ENCODE measurements at regions not wholly inside any gene's neighbourhood (a gene's known extent, or its start where the extent isn't known, plus 50 kb on each side); places are given as distances from the start of the nearest gene placed in this dataset.

DNA sequence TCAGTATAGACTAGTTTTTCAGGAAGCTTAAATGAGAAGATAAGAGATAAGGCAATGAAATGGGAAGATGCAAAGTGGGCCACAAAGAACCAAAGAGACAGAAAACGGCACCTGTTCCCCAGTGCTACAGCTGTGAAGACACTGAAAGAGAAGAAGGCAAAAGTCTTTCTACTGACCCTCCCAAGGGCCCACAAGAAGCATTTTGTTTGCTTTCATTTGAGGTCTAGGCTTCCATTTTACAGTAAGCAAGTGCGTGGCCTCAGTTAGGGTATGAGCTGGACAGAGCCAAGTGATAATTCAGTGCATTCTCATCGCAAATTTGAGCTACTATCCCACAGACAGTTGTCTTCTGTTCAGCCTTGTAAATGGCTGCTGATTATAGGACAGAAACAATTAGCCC, 53.4 kb upstream of the STK17B start:
- DNase-seq = no peak

DNA sequence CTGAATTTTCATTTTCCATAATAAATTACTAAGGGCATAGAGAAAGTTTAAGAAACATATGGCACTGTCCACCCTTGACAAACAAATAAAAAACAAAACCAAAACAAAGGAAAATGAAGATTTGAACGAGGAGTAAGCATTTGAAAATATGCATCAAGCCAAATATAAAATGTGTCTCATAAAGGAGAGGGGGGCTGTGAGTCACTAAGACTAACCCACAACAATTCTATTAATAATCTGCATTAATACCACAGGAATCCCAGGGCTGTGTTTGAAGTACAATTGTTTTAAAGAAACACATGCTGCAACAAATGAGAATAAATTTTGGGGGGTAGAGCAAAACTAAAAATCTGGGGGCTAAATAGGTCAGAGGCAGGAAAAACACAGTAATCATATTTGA, 53.8 kb upstream of the STK17B start:
- no peak for DNase-seq

DNA sequence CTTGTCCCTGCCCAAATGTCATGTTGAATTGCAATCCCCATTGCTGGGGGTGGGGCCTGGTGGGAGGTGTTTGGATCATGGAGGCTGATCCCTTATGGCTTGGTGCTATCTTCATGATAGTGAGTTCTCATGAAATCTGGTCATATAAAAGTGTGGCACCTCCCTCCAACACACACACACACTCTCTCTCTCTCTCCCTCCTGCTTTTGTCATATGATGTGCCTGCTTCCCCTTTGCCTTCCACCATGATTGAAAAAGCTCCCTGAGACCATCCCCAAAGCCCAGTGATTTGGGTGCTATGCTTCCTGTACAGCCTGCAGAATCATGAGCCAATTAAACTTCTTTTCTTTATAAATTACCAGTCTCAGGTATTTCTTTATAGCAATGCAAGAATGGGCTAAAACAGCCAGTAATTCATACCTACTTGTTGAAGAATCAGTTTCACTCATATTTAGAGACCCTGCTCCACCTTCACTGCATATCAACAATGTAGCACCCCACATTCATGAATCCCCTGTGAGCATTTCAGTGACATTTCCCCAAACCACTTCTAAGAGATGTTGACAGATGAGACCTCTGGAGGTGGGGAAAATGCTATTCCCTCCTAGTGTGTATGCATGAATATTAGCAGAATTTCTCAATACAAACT, 54.8 kb upstream of the STK17B start:
- no peak for DNase-seq

DNA sequence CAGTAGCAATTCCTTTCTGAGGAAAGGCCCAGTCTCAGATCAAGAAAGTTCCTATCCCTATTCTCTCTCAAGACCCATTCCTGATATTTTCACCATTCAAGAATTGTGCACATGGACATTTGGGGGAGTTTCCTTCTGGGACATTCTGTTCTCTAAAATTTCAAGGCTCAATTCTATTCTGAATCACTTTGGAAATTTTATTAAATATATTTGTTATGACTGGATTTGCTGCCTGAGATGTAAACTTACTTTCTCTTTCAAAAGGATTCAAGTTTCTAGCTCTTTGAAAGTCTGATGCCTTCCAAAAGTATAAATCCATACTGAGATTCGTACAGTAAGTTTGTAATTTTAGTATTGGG, 55.3 kb upstream of the STK17B start:
- DNase-seq = no peak

DNA sequence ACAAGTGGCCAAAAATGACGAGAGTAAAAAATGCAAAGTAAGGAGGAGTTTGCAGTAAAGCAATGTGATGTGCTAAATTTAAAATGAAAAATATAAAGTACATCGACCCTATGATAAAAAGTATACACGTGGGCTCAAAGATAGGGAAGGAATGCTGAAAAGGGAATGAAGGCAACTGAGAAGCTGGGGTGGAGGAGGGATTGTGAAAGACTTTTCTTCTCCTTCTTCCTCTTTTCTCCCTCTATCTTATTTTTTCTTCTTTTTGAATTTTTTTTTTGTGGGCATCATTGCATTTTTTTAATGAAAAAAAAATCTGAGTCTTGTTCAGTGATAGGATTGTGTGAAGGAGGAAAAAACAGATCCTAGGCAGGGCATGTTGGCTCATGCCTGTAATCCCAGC, 57.6 kb upstream of the STK17B start:
- DNase-seq = peak; percentile 57

DNA sequence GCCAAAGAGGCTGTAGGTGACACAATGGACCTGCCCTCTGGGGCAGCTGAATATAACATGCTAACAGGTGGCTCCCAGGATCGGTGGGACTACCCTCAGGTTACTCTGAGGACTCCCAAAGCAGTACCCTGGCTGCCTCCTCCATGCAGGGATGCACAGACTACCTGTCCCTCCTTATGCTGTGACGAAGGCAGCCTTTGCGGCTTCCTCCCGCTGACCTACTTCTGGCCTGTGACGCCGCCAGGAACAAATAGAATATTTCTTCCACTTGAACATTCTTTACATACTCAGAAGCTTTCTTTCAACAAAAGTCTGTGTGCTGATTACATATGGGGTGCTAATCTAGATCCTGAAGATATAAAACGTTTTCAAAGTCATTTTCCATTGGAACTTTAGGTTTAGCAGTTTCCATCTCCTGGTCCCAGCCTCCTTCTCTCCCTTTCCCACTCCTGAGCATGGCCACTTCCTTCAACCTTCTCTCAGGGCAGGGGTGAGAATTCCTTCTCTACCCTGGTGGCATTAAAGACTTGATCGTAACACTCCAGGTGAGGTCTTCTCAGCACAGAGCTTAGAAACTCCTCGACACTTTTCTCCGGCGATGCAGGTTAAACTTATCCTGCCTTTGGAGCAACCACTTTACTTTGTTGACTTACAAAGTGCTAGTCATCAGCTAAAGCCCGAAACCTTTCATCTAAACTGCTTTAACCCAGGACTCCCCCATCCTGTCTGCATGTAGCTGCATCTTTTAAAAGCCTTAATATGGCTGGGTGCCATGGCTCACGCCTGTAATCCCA, 58.9 kb upstream of the STK17B start:
- DNase-seq = no peak

DNA sequence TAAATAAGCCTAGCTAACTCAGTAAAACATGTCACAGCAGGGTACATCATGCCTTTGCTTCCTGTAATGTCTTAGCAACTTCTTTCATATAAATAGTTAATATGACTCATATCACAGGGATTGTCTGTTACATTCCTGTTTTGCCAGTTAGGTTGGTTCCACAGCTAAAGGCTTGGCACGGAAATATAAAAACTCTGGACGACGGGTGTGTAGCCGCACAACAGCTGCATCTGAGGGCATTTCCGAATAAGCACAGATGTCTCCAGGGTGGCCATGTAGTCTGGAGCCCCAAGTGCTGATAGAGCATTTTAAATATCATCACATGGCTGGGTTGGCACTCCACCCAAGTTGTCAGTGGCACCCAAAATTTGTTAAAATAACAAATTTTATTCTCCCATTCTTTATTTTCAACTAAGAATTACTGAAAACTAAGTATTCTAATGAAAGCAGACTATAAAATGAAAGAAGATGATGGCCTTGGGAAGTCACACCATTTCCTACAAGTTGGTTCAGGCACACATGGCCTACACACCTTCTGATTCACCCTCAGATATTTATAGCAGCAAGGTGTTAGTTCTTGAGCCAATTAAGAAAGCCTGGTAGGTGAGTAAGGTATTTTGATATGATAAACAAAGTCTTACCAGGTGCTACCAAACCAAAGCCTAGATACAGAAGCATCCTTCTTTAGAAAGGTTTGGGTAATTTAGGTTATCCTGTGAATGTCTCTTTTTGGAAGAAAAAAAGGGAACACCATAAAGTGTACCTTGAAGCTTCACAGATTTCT, 61.8 kb upstream of the STK17B start:
- DNase-seq = no peak

DNA sequence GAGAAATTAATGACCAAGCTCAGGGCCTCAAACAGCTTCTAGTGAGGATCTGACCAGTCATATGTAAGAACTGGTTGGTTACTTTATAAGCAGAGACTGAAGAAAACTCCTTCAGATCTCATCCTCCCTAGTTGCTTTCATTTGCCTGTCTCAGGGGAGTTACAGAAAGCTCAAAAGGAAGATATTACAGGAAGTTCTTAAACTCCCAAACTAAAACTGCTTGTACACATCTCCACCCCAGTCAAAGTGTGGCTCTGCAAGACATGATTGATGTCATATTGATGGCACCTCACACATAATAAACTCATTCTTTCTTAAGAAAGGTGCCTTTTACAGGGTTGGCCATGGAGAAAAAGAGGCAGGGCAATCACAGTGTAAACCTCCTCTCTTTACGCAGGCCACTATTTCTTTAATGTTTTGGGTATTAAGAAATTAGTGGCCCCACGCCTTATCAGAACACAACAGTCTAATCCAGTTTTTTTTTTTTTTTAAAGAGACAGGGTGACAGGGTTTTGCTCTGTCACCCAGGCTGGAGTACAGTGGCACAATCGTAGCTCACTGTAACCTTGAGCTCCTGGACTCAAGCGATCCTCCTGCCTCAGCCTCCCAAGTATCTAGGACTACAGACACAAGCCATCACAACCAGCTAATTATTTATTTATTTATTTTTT, 62.6 kb upstream of the STK17B start:
- DNase-seq = peak; percentile 80

DNA sequence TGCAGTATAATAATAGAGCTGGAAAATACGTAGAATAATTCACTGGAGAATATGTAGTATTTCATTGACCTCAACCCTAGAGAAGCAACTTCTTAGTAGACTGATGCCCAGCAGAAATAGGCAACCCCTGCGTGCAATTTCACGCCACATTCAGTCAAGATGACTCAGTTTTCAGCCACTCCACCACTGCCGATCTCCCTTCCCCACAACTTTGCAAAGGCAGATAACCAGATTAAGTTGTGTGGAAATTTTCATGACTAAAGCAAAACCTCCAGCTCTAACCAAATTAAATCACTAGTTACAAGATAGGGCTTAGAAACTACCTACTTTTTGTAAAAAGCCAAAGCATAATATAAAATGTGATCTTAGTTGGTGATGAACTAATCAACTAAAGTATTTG, 63.3 kb upstream of the STK17B start:
- peak; percentile 77 for DNase-seq

DNA sequence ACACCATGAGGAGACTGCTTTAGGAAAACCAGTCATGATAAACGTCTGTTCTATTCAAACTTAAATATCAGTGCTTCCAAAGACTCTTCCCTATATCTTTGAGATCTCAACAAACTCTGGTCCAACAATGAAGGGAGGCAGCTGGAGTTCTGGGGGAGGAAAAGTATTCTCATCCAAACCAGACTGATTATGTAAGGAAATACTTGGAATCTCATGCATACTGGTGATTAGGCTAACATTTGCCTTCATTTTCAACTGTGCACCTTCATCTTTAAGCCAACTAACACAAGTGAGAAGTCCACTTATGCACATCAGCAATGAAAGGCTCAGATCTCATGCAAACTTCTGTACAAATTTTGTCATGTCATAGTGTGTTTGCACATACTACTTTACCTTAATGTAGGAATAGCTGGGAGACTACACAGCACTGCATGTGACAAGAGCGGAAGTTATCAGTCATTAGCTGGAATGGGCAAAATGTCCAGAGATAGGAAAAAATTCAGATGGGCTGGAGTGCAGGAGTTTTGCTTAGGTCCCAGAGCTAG, 67.5 kb upstream of the STK17B start:
- no peak for DNase-seq

DNA sequence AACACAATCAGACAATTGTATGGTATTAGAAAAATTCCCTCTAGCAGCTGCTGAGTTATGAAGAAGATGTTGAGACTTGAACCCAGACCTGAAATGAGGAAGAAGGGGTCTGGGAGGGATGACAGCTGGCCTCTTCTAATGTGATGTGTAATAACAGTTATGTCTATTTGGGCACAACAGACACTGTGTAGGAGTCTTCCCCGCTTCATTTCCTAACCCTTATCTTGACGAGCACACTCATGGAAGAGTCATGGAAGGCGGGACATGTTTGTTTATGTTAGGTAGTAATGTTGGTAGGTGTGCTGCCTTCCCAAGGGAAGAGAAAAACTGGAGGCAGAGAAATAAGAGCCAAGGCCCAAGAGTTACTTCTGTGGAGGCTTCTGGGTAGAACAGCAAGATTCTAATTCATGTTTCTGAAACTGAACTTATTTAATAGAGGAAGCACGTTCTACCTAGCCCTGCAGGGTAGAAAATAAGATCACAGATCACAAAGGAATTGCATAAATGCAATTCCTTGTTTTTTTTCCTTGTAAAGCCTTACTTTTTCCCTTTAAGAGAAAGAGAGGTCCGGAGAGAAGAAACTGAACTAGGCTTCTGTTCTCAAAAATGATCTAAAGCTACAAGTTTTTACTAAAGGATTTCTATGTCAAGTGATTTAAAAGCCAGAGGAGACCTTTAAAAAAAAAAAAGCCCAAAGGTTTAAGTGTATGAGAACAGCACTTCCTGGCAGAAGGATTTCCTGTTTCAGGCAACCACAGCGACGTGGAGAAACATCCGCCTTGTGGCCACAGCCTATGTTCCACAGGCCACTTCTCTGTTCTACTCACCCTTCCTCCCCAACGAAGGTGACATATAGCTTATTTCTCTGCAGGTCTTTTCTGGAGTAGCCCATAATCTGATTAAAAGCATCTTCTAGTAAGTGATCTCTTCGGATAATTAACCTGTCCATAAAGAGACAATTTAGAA, 68.5 kb upstream of the STK17B start:
- DNase-seq = peak; percentile 92

DNA sequence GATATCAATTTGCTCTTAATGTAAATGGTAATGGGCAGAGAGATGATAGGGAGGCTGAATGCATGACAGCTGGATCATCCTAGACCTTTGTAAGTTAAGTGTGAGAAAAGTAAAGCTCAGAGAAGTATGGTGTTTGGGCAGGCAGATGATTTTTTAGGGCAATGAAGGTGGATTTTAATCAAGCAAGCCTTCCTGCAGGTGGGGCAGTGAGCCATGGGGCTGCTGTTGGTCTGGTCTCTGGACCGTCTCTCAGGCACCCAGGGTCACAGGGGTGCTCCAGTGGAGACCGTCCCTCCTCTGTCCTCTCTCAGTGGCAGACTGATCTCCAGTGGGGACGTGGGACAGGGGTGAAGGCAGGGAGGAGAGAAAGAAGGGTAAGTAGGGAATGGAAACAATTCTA, 69.8 kb upstream of the STK17B start:
- no peak for DNase-seq

DNA sequence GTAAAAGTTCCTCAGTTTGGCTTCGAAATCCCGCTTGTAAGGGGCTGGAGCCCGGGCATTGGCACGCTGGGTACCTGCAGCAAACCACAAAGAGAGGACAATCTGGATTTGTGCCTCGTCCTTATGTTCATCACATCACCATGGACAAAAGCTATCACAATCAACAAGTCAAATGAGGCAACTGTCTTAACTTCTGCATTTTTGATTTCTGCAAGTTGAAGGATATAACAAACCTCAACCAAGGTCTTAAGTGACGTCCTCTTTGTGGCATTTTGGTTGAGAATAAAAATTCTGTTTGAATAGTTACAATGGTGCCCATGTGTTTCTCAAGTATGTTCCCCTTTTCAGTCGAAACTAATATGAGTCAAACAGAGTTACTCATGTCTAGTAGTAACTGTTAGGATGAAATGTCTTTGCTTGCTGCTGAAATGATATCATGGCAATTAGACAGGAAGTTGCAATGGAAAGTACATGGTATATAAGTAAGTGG, 70.8 kb upstream of the STK17B start:
- DNase-seq = peak; percentile 87

DNA sequence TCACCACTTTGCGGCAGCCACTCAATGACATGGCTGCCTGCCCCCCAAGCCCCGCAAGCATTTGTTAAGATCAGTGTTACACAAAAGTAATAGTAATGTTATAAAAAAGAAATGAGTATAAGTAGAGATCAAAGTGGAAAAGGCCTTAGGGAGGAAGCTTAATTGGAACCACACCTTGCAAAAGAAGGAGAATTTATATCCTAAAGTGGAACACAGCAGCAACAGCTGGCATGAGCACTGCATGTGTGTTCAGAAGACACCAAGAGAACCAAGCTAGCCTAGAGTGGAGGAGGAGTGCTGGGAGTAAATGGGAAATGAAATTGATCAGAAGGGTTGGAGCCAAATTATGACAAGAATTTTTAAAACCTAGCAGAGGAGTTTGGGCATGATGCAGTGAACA, 73.1 kb upstream of the STK17B start:
- no peak for DNase-seq

DNA sequence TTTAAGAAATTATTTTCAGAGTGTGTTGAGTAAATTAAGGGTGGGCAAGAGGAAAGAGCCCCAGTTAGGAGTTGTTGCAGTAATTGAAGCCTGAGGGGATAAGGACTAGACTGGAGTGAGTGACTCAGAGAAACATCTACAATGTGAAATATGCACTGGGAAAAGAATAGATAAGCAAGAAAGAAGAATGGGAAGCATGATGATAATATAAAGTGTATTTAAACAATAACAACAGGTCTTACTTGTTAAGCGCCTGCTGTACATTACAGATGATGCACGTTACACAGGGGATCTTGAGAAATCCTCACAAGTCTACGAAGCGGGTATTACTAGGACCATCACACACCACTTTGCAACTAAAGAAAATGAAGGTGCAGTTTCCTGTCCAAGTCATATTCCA, 73.6 kb upstream of the STK17B start:
- DNase-seq = no peak

DNA sequence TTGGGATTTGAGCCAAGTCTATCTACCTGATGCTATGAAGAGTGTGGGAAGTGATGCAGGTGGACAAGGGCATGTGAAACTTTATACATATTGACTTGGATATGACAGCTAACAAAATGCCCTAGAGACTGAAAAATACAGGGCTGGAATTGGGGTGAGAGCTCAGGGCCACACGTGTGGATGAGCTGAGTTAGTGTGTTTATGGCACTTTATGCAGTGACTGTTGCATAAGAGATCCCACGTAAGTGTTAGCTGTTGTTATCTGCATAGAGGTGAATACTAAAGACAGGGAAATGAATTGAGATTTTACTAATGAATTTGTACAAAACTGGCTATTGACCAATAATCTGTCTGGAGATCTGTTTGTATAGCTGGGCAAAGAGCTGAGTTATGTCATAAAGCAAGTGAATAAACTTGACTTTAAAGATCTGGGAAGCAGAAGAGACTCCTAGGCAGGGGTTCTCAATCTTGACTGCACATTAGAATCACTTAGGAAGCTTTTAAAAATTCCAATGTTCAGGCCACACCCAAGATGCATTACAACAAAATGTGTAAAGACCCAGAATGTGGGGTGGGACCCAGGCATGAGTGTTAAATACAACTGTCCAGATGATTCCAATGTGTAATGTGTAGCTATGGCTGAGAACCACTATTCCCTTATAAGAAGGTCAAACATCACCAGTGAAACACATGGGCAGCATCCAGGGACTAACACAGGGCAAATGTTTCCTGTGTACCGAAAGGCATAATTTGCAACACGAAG, 74.2 kb upstream of the STK17B start:
- no peak for DNase-seq

DNA sequence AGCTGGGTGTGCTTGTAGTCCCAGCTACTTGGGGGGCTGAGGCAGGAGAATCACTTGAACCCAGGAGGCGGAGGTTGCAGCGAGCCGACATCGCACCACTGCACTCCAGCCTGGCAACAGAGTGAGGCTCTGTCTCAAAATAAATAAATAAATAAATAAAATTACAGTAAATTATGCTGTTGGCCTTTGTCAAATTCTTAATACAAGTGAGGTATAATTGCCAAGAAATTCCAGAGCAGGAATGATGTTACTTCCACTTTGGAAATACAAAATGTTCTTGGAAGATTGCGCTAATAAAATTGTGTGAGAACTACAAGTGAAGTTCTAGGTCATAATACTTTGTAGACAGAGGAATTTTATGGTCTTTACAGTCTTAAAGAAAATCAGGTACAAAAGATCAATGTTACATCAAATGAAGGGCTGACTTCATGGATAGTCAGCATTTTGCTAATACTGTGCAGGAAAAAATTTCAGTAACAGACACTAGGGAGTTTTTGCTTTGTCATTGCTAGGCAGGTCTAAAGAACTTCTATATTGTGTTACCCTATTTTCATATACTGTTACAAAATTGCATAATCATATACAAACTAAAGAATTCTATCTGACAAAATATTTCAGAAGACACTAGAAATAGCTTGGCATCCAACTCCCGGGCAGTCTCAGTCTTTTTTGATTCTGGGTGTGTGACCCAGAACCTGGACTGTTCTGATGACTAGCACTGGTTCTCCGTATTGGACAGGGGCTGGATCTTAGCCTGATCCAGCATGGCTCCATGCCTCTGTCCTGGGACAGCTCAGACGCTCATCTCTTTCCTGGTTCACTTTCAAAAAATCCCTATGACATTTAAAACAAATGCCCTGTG, 76.0 kb upstream of the STK17B start:
- DNase-seq = no peak

DNA sequence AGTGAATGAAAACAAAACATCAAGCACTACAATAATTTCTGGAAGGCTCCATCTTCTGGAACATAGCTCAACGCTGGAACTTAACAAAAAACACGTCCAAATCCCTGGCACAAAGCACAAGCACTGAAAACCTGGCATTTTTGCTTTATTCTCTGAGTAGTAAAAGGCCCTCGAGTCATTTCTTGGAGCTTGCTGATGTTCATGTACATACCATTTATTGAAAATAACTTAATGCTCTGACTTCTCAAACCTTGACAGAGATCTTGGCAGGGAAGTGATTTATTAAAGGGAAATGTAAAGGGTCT, 76.5 kb upstream of the STK17B start:
- no peak for DNase-seq

DNA sequence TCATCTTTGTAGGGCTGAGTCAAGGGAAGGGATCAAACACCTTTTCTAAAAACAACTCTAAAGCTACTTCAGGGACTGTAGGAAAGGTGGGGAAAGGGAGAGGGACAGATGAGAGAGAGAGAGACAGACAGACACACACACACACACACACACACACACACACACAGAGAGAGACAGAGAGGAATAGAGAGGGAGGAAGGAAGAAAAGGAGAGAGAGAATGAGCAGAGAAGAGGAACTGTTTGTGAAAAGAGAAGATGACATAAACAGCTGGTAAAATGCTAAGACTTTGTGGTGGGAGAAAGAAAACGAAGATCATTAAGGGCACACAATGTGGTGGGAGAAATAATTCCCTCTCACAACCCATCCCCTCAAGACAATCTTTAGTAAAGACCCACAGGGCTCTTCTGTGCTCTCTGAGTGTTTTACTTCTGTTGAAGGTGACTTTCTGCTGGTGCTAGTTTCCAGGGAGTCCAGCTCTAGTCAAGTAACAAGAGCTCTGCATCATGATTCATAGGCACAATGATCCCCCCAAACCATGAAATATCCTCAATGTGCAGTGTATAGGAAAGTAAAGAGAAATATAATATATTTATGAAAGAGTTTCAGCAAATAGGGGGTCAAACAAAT, 77.2 kb upstream of the STK17B start:
- DNase-seq = no peak

DNA sequence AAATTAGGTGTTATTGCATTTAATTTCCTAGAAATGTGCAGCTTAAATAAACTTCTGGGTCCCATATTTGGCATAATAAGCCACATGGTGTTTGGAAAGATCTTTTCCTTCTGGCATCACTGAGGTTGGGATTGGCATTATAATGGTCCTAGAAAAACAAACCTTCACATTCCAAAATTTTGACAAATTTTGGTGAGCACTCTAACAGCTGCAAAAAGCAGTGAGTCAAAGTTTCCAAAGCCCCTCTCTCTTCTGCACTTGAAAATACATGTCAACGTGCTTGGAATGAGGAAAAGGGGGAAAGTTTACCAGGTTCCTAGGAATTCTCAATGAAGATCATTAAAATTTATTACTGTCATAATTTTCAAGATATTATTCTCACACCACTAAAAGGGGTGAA, 77.8 kb upstream of the STK17B start:
- DNase-seq = no peak

Measured in OCI-M1 (cell line).